NCI-H226 (cell line): ENCODE measurements at regions not wholly inside any gene's neighbourhood (a gene's known extent, or its start where the extent isn't known, plus 50 kb on each side); places are given as distances from the start of the nearest gene placed in this dataset.
A peak's percentile ranks its signal among the peaks of the same experiment; 100 is the strongest.
"Not testable (repeated sequence)": the region's sequence is repeated elsewhere in the genome, so short reads cannot be mapped to it uniquely, and the experiment has no call there.

ENCODE experiments used
- DNase-seq: peaks from one replicate; pipeline ENCODE4 v3.0.0-alpha.2; 2015

DNA sequence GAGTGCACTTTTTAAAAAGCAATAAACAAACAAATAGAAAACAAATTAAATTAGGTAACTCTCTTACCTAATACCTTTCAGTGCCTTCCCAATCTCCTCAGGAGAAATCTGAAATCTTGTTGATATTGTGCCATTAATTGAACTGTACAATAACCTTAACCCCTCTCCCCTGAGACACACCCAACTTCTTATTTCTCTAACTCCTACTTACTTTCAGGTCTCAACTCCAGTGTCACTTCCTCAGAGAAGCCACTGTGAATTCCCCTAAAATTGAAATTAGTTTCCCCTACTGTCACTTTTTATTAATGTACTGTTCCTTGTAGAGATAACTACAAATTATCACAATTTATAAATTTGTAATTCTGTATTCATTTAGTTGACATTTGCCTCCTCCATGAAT lies 295.3 kb upstream of the TNC start:
- DNase-seq, result no peak

DNA sequence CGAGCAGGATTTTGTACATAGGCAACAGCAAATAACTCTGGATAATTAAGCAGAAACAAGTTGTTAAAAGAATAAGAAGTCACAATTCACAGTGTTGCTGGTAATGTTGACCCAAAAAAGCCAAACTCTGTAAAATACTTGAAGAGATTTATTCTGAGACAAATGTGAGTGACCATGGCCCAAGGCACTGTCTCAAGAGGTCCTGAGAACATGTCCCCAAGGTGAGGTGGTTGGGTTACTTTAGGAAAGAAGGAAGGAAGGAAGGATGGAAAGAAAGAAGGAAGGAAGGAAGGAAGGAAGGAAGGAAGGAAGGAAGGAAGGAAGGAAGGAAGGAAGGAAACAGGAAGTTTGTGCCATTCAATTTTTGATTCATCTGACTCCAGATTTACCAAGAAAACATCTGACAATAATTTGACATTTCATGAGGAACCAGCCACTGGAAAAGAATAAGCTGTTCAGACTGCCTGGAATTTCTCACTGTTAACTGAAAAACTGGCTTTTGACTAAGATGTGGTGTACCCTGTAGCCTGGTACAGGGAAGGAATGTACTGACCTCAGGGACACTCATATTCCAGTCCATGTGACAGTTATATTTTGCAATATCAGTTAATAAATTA lies 295.9 kb upstream of the TNC start:
- no peak for DNase-seq

DNA sequence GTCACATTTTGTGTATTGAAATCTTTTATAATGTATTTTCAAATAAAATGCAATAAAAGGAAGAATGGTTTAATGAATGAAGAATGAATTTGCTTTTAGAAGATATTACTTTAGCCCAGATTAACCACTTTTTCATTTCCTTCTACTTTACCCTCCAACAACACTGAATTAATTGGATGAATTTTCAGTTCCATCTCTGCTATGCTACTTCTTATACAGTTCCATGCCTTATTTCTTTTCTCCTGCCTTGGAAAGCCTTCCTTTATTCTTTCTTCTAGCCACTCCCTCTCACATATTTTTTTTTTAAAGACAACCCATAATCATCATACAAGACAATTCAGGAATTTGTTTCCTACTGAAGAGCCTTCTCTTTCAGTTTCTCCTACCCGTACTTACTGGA lies 296.6 kb upstream of the TNC start:
- no peak for DNase-seq

DNA sequence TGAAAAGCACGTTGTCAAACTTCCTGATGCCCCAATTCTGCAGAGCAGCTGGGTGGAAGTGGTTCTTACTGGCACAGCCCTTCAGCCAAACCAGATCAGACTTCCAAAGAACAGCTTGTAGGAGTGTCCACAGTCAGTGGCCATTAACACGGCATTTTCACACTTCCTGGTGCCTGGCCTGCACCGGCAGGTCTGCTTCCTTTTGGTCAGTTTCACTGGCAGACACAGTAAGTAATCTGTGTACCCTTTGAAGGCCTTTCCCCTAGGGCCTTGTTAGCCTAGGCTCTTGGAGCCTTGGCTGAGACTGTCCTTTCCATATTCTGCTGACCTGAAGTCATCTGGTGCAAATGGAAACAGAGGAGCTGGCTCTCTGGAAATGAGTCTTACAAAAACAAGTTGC lies 297.5 kb upstream of the TNC start:
- no peak for DNase-seq

DNA sequence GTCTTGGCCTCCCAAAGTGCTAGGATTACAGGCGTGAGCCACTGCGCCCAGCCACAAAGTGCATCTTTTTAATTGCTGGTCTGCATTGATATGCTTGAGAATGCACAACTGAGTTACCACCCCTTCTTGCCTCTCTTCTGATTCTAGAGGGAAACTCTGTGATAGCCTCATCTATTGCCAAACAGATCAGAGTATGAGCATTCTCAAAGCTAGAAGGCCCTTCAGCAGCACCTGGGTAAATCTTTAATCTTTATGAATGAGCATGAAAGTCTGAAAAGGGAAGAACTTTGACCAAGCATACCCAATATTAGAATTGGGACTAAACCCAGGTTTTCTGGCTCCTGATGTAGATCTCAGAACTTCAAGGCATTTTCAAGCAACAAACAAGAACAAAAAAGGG lies 298.3 kb upstream of the TNC start:
- no peak for DNase-seq

DNA sequence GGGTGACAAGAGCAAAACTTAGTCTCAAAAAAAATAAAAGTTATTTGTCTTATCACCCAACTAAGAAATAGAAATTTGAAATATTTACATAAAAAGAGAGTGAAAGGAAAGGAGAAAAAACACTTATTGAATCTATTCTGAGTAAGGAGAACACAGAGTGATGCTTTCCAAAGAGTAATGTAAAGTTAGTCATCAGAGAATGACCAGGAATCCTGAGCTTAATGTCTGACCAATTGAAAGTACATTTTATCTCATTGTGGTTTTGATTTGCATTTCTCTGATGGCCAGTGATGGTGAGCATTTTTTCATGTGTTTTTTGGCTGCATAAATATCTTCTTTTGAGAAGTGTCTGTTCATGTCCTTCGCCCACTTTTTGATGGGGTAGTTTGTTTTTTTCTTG lies 300.2 kb upstream of the TNC start:
- not testable (repeated sequence) for DNase-seq

DNA sequence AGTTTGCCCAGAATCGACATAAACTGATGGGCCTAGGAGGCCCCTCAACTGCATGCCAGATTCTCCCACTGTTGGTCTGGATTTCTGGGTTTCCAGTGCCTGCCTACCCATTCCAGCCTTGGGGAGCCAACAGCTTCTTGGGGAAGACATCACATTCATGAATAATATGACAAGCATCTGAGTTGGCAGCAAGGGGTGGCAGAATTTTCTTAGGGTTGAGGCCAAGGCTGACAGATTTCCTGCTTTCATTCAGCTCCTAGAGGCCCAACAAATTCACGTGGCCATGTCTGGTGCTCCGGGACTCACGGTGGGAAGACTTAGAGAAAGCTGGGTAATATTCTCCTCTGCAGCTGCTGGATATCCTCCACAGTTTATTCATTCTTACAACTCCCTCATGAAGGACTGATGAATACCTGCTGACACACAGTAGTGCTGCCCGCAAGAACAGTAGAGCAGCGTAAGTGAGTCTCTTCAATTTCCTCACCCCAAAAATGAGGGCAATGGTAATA lies 305.0 kb upstream of the TNC start:
- DNase-seq, result no peak

DNA sequence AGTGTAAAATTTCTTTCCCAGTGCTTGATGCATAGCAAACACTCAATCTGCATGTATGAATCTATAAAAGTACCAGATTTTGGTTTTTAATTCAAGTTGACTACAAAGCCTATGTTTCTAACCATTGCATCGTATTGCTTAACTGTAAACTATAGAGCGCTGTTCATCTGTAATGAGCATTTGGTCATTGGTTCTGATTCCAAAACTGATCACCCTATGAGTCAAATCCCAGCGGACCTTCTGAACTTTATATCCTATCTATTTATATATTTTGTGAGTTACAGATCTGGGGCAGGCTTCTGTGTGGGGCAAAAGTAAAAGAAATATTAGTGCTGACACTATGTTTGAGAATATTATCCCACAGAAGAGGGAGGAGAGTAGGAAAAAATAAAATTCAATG lies 305.7 kb upstream of the TNC start:
- no peak for DNase-seq

DNA sequence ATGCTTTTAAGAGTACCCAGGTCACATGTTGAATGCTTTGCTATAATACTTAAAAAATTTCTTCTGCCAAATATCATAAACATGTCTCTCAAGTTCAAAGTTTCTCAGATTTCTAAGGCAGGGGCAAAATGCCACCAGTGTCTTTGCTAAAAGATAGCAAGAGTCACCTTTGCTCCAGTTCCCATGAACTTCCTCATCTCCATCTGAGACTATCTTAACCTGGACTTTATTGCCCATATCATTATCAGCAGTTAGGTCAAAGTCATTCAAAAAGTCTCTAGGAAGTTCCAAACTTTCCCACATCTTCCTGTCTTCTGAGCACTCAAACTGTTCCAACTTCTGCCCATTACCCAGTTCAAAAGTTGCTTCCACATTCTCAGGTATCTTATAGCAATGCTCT lies 307.6 kb upstream of the TNC start:
- no peak for DNase-seq

DNA sequence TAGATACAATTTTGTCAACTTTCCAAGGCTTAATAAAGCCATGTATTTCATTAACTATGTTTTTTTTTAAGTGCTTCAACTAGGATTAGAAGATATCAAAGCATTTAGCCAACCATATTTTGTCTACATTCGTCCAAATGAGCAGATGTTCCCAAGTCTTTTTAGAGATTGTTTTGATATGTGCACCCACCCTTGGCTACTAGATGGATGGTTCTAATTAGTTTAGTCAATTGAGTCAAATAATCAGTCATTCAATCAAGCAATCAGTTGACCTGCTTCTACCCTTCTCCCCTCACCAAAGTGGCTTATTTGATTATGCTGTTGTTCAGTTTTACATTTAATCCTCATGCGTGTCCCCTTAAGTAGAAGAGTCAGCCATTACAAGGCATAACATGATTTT lies 319.5 kb upstream of the TNC start:
- DNase-seq, result no peak

DNA sequence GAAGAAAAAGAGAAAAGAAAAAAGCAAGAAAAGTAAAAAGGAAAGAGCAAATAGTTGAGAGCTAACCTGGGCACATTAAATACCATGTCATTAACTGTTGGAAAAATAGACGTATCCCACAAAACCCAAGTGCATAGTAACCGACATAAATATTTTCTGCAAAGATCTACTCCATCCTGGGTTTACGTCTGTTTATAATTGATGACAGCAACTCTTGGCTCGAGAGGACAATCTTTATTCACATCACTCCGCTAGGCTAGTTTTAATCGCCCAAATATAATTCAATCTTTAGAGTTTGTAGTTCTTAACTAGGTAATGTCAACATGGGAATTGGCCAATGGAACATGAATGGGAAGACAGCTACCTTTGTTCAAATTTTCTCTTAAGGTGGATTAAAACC lies 321.7 kb upstream of the TNC start:
- DNase-seq, result no peak

DNA sequence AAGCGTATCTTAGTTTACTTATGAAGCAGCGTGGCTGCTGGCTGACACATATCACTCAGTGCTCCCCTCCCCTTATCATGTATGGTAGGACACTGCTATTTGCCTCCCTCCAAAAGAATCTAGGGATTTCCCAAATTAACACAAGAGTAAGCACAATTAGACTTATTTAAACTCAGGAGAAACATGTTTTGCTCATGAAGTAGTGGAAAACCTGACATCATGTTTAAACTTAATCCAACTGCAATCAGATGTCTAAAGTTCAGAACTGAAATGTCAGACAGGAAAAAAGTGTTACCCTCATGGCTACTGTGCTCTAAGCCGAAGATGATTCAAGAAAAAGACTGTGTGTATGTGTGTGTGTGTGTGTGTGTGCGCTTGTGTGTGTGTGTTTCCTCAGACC lies 324.1 kb upstream of the TNC start:
- DNase-seq, result peak; percentile 23

DNA sequence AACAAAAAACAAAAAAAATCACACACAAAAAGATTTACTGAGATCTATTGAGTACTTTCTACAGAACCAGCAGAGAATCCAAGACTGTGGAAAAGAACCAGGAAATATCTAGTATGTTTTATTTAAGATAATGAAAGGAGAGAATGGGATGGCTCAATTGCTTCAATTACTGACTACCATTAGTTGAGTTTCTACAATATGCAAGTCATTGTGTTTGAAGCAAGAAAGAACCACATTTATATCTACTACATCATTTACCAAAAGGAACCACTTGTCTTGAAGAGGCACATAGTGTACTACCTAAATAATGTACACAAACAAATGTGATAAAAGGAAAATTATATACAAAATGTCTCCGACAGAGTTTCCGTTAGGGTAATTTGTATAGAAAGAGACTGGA lies 325.9 kb upstream of the TNC start:
- DNase-seq, result no peak

DNA sequence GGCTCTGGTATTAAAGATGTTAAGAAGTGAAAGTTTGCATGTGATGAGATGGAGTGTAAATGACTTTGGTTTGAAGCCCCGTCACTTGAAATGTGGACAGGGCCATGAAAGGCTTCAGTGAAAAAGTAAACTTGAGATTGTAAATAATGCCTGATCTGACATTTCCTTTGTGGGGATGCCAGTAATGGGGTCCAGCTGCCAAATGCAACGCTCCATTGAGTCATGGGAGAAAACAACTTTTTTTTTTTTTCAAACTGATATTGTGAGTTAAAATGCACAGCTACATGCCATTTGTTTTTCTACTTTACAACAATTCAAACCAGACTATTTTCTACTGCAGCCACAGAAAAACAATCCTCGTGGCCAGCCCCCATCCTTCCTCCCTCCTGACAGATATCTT lies 327.0 kb upstream of the TNC start:
- no peak for DNase-seq

DNA sequence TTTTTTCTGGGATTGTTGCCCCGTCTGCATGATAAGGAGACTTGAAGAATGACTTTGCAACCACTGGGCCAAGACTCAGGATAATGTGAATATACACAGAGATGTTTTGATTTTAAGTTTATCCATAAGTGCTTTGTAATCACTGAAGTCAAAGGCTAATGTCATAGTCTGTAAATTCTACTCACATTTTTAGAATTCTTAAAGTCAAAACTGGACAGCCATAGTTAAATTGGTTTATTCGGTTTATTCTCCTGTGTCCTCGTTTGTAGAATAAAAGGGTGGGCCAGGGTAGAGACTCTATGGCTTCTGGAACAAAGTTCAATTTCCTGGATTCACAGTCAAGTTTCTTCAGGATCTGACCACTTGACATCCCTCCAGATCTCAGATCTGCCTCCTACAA lies 327.7 kb upstream of the TNC start:
- DNase-seq, result no peak

DNA sequence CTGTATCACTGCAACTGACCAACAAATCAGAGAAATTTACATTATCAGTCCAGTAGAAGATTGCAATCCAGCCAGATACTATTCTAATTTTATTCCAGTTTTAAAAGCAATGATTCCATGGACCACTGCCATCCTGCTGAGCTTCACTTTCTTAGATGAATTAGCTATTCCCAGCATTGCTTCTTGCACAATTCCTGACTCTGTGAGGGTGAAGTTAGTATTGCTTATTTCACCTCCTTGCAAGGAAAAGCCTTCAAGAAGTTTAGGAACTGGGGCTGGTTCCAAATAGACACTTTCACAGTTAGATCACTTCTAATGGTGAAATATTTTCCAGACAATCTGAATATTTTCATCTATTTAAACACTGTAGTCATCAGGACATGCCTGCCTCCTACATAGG lies 338.6 kb upstream of the TNC start:
- DNase-seq, result no peak

DNA sequence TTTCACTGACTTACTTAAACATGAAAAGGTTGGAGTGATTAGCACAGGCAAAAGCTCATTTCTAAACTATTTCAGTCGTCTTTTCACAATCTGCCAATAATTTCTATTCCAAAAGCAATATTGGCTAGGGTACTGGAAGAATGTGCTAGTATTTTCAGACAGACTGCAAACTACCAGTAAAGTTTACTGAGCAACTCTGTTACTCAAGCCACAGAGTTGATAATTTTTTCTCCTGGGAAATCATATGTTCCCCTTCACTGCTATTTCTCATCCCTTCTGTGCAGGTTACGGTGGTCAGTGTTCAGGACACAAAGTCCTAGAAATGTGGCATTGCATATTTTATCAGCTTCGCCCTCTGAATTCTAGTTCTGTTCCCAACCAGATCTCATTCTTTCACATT lies 343.3 kb upstream of the TNC start:
- DNase-seq, result no peak

DNA sequence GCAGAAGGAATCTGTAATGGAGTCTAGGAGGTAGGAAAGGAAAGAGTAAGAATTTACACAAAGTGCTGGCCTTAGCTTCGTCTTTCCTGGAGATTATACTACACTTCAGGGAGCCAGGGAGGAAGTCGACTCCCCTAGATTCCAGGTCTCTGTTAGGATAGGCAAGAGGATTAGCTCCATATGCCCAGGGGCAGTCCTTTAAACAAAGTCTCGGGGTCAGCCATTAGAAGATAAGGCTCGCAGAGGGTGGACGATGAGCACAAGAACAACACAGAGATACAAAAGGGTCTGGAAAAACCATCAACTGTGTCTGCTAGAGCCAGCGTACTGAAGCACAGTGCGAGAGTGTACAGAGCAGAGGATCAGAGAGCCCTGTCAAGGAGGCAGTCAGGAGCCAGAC lies 344.7 kb upstream of the TNC start:
- DNase-seq, result no peak

DNA sequence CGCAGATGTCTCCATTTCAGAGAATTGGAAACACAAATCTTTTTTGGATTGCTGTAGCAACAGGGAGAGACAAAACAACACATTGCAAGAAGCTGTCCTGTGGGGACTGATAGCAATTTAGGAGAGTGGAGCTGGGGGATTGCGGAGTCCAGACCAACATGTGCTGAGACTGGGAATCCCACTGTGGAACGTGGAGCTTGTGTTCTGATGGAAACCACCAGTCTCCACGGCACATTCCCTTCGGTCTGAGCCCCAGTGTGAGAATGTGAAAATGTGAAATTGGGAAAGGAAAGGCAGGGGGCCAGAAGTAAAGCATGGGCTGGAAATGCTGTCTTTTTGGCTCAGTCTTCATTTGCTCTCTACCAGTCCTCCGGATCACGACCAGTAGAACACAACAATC lies 348.8 kb upstream of the TNC start:
- DNase-seq, result no peak

DNA sequence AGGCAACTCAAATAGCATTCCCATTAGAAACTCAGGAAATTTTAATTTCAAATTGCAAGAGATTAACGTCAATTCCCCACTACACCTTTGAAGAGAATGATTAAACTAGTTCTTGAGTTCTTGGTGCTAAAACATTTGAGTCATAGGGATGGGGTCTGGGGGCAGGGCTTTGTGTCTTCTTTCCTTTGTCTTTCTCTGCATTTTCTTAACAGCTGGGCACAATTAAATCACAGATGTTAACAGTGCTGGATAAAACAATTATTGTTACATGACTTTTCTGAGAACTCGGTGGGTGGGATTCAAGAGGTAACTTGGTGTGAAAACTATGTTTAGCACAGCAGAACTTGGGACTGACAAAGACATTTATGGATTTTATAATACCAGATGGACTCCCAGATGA lies 351.9 kb upstream of the TNC start:
- no peak for DNase-seq

DNA sequence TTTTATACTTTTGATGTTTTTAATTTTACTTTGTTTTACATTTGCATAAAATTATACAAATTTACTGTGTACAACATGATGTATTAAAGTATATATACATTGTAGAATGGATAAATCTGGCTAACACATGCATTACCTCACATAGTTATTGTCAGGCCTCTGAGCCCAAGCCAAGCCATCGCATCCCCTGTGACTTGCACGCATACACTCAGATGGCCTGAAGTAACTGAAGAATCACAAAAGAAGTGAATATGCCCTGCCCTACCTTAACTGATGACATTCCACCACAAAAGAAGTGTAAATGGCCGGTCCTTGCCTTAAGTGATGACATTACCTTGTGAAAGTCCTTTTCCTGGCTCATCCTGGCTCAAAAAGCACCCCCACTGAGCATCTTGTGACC lies 355.1 kb upstream of the TNC start:
- DNase-seq, result not testable (repeated sequence)

DNA sequence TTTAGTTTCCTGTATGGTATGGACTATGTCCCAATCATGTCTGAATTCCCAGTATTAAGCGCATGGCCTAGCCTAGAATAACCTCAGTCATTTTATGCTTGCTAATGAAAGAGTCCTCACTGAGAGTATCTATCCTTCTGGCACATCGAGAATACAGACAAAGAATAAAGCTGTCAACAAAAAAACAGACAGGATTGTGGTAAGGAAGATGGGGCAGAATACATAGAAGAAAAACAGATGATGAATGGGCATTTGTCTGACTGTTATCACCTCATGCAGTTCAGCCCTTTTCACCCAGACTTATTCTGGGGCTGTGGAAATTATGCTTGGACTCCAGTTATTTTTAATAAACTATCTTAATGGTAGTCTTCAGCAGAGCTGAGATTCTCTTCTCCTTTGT lies 363.8 kb upstream of the TNC start:
- no peak for DNase-seq

DNA sequence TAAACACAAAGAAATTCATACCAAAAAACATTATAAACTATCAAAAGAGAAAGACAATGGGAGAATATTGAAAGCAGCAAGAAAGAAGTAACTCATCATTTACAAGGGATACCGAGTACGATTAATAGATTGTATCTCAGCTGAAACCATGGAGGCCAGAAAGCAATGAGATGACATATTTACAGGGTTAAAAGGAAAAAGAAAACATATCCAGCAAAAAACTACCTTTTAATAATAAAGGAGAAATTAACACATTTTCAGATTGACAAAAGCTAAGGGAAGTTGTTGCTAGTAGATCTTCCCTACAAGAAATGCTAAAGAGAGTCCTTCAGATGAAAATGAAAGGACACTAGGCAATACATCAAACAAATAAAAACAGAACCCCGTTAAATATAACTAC lies 364.8 kb upstream of the TNC start:
- DNase-seq, result no peak

DNA sequence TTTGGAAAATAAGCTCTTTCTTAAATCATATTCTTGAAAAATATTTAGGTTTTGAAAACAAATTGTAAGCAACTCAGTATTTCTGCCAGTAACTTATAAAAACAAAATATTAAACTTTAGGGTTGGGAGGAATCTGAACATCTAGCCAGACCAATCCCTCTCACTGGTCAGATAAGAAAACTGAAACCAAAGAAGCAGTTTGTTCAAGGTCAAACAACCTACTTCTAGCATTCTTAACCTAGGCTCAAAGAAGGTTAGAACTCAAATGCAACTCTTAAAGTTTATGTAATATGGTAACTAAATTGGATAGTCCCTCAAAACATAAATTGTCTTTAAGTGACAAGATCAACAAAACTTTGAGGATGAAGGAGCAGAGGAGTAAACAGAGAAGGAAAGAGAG lies 374.9 kb upstream of the TNC start:
- no peak for DNase-seq

DNA sequence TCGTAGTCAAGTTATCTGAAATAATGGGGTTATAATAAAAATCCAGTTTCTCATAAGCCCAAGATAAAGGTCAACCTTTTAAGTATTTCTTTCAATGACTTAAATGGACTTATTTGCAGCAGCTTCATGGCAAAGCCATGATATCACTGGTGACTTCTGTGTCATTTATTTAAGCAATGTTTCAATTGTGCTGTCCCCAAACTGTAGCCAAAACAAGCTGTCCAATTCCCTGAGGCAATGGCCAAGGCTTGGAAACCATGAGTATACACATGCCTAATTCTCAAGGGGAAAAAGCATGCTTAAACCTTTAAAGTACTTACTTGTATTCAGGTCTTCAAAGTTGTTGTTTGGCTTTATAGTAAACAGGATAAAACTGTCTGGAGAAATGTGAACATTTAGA lies 376.4 kb upstream of the TNC start:
- no peak for DNase-seq
